HTR-8/SVneo (cell line): ENCODE measurements at regions not wholly inside any gene's neighbourhood (a gene's known extent, or its start where the extent isn't known, plus 50 kb on each side); places are given as distances from the start of the nearest gene placed in this dataset.

Experiments used
- DNase-seq: peaks from one replicate; pipeline ENCODE4 v3.0.0; 2011; ENCODE audit warnings: low spot score, mixed read lengths; ENCODE audit not compliant: insufficient read length
- FAIRE-seq: peaks from 2 replicates; lab custom pipeline; 2011; peaks lifted over from hg19 to GRCh38; lab: Jason Lieb, UNC

DNA sequence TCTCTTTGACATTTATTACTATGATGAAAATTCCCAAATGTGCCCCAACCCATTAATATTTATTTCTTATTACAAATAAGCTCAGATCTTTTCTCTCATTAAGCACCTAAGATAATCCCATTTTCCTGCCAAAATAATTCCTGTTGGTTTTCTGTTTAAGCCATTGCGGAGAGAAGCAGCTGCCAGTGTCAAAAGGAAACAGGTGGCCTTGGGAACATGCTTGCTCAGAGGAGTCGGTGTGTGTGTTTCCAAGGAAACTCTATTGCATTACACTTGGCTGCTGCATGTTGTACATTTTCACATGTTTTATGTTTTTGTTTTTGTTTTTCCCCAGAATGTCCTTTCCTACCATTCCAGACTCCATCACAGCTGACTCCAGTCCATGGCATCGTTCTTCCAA, 56.4 kb downstream of the CD24 start:
- FAIRE-seq (no peak), DNase-seq (no peak)

DNA sequence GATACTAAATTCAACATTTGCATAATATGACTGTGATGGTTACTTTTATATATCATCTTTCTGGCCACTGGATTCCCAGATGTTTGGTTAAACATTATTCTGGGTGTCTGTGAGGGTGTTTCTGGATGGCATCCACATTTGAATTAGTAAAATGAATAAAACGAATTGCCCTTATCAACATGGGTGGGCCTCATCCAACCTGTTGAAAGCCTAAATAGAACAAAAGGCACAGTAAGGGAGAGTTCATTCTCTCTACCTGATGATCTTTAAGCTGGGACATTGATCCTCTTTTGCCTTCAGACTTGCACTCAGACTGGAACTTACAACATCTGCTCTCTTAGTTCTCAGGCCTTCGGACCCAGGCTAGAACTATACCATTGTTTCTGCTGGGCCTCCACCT, 57.6 kb downstream of the CD24 start:
- DNase-seq, result no peak
- FAIRE-seq, result no peak

DNA sequence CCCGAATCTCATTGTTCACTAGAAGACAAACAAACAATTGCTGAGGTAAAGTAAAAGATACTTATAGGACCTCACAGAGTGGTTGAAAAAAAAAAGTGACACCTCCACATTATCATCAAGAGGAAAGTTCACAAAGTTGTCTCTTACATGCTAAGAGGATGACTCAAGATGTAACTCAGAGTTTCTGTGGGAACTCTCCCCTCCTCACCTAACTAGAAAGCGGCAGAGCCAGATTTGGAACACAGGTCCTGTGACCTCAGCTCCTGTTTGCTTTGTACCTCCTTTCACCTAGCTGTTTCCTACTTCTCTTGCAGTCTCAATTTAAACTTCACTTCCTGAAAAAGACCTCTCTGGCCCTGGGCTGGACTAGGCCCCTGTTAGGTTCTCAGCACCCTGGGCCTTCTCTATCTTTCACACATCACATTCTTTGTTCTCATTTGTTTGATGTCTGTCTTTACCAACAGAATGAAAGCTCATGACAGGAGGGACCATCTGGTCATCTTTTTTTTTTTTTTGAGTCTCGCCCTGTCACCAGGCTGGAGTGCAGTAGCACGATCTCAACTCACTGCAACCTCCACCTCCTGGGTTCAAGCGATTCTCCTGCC, 60.8 kb downstream of the CD24 start:
- DNase-seq, result no peak
- no peak for FAIRE-seq

DNA sequence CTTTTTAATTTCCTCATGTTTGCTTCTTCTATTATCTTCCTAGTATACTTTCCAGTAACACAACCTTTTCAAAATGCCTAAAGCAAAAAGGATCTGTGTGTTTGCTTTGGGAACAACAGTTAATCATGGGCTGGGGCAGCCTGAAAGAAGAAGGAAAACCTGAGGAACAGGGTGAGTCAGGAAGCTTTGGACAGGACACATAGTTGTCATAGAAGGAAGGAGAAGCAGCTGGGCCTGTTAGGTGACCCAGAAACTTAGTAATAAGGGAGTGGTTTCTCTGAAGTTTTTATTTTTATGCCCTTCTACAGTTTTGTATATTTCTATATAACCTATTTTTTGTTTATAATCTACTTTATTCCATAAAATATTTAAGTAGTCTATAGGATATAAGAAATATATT, 61.4 kb downstream of the CD24 start:
- FAIRE-seq, result no peak
- no peak for DNase-seq

DNA sequence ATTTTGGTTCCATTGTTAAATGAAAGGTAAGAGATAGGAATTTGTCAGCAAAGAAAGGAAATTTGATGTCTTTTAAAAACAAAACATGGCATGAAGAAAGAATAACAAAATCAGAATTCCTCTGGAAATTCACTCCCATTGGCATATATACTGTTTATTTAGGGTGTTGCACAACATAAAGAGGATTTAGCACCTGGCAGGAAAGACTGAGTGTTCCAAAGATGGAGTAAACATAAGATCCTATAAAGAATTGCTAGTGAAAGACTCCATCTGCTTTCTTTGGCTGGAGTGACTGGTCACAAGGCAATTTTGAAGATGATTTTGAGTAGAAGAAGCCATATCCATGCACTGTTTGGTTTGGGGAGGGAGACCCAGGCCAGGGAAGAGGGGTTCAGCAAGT, 62.4 kb downstream of the CD24 start:
- FAIRE-seq (no peak), DNase-seq (no peak)

DNA sequence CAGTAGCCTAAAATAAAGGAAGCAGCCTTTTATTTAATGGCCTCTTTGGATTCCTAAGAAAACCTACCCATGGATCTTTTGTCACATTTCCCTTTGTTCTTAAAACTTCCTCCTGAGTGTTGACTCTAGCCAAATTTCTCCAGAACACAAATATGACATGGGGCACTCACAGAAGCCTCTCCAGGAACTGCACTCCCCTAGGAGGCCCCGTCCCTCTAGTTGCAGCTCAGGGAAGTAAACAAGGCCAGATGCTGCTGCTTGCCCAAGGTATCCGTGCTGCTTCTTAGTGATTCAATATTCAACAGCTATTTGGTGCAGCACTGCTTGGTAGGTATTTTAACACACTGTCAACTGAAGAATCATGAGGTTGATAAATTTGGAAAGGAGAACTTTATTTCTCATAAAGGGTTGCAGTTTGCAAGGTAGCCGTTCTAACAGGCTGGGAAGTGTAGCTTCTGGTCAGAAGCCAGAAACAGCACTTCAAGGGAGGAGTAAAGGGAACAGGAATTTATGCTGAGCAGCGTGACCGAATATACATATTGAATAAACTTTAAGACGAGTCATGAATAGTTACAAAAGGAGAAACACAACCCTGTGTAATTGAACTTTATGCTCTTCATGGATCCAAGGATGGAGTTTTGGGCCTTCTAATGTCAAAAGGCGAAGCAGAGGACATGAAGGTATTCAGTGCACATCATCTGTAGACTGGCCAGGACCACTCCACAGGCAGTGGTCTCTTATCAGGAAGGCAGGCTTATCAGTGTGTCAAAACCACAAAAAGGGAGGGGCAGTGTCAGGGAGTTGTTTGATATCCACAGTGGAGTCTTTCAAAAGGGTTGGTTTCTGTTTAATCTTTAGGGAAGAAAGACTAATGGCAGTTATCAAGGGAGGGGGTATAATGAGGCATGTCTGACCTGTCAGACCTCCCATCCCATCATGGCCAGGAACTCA, 63.3 kb downstream of the CD24 start:
- DNase-seq (no peak), FAIRE-seq (no peak)

DNA sequence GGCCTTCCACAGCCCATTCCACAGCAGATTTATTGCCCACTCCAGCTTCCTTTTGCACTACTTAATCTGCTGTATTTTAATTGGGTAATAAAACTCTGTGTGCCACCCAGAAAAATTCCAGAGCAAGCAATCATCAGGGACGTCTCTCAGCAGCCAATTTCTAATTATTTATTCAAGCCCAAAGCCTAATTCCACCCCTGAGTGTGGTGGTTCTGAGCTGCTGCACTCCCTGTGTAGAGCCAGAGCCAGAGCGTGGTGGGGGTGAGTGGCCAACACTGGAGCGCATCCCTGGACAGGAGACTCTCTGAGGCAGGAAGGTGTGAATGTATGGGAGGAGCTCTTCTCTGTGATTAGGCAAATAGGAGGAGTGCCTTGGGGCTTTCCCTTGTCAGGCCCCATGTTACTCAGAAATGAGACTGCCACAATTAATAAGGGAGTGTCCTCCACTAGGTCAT, 66.1 kb downstream of the CD24 start:
- DNase-seq, result no peak
- no peak for FAIRE-seq

DNA sequence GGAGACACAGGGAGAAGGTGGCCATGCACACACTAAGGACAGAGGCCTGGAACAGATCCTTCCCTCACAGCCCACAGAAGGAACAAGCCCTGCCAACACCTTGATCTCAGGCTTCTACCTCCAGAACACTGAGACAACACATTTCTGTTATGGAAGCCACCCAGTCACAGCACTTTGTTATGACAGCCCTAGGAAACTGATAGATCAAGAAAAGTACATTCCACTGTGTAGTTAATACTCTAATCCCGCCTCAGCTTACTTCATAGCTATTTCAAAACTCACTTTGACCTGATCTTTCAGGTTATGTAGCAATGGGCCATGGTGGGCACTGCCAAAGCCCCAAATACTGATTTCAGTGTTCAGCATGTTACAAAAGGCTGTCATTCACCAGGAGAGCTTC, 66.8 kb downstream of the CD24 start:
- FAIRE-seq (no peak), DNase-seq (no peak)

DNA sequence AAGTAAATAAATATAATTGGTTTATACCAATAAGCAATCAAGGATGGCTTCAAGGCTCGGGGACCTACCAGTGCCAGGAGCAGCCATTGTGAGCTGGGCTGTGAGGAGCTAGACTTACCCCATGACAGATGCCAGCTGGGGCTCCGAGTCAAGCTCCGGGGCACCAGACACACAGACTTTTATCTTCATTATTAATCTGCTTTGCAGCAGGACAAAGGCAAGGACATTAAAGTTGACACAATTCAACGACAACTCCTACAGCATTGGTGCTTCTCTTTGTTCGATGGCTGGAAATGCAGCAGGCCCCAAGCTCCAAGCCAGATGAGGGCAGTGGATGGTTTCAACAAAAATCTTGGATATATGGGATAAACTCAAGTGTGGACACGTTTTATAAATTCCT, 68.3 kb downstream of the CD24 start:
- DNase-seq (no peak), FAIRE-seq (no peak)

DNA sequence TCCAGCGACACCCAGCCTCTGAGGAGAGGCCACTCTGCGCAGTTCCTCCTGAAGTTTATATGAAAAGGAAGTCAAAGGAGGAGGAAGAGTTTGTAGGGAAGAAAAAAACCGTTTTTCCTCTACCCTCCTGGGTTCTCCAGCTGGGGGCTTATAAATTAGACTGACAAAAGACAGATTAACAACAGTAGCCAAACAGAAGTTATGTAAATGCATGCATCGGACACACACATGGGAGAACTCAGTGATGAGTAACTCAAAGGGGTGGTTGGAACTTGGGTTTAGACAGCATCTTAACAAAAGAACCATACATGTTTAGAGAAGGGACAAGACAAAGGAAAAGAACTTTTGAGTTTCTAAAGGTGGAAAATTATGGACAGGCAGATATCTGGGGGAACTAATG, 71.2 kb downstream of the CD24 start:
- DNase-seq (no peak), FAIRE-seq (no peak)

DNA sequence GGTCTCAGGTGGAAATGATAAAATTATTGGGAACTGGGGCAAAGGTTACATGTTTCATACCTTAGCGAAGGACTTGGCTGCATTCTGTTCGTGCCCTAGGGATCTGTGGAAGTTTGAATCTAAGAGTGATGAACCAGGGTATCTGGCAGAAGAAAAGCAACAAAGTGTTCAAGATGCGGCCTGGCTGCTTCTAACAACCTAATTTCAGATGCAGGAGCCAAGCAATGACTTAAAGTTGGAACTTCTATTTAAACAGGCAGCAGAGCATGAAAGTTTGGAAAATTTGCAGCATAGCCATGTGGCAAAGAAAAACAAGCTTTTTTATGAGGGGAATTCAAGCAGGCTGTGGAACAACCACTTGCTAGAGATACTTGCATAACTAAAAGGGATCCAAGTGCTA, 73.5 kb downstream of the CD24 start:
- DNase-seq (no peak), FAIRE-seq (no peak)

DNA sequence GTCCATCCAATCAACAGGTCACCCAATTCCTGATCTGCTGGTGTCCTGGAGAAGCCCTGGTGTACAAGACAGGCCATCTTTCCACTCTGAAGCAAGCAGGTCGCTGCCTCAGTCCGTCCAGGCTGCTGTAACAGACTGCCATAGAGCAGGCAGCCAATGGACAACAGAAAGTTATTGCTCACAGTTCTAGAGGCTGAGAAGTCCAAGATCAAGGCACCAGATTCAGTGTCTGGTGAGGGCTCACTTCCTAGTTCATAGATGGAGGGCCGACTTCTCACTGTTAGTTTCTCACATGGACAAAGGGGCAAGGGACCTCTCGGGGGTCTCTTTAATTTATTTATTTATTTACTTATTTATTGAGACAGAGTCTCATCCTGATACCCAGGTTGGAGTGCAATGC, 74.8 kb downstream of the CD24 start:
- no peak for FAIRE-seq
- DNase-seq, result no peak

DNA sequence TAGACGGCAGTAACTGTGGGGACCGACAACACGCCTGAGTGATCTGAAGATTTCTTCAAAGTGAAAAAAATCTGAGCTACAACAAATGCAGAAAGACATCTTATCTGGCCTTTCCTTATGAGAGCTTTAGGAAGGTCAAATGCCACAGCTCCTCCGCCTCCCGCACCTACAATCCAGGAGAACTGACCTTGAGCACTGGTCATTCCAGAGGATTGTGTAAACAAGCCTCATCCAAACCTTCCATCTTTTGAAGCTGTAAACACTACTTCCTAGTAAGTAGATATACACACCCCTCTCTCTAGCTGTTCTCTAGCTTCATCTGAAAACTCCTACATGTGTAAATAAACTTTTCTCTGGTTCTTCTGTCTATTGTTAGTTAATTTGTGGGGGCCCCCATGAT, 76.9 kb downstream of the CD24 start:
- no peak for DNase-seq
- no peak for FAIRE-seq

DNA sequence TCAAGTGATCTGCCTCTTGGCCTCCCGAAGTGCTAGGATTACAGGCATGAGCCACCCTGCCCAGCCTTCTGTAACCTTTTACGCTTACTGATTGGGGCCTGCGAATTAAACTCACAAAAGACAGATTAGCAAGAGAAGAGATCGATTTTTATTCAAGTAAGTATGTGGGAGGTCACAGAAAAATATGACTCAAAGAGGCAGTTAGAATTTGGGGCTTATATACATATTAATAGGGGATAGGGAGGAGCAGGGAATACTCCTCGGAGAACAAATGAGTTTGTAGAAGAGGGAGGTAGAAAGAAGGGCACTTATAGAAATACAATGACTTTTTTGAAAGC, 78.9 kb downstream of the CD24 start:
- DNase-seq (no peak), FAIRE-seq (no peak)

DNA sequence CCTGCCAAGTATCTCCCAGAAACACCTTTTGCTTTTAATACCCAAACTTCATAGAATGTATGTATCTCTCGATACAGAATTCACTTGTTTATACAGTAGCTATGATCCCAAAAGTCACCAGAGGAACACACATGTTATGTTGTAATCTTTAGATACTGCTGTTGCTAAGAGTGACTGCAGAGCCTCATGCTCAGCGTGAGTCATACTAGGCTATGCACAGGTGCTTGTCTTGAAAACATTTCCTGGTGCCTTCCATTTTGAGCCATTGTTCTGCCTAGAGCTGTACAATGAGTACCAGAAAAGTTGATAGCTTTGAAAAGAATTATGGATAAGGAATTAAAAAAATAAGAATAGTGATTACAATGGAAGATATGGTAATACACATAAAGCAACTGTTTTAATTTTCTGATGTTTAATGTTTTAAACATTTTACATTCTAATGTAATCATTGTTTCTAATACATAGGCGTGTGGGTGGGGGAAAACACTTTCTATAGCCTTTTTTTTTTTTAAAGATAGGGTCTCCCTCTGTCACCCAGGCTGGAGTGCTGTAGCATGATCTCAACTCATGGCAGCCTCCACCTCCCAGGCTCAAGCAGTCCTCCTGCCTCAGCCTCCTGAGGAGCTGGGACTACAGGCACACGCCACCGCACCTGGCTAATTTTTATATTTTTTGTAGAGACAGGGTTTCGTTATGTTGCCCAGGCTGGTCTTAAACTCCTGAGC, 79.4 kb downstream of the CD24 start:
- FAIRE-seq (no peak), DNase-seq (no peak)

DNA sequence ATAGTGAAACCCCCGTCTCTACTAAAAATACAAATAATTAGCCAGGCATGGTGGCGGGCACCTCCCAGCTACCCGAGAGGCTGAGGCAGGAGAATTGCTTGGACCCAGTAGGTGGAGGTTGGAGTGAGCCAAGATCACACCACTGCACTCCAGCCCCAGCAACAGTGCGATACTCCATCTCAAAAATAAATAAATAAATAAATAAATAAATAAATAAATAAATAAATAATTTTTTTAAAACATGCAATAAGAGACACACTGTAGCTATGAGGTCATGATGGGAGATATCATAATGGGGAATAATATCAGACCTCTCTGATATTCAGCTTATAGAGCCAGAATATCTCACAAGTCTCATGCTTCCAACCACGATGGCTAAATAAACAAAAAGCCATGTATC, 82.3 kb downstream of the CD24 start:
- FAIRE-seq (no peak), DNase-seq (no peak)

DNA sequence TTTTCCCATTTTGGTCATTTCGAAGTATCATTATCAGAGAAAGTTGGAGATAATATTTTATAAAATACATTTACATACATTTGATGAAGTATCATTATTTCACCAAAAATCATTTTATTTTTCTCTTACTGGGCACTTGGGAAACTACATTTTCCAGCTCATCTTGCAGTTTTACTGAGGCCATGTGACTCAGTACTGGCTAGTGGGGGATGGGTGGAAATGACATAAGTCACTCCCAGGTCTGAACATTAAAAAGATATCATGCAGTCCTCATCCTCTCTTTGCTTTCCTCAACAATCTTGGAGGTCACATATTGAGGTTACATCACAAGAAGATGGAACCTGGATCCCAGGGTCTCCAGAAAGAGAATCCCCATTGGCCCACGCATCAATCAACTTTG, 84.1 kb downstream of the CD24 start:
- FAIRE-seq (no peak), DNase-seq (no peak)

DNA sequence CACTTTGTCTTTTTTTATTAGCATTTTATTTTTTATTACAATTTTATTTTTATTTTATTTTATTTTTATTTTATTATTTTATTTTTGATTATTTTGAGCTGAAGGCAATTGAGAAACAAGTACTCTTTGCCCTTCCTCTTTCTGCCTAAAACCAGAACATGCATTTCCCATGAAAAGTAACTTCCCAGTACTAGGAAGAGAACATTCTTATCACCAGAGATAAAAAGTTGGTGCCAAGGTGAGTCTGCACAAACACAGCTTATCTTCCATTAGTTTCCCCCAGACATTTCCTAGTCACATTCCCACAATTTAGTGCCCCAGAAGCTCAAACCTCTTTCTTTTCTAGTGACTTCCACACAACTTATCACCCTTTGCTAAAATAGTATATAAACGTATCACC, 84.8 kb downstream of the CD24 start:
- DNase-seq (no peak), FAIRE-seq (no peak)

DNA sequence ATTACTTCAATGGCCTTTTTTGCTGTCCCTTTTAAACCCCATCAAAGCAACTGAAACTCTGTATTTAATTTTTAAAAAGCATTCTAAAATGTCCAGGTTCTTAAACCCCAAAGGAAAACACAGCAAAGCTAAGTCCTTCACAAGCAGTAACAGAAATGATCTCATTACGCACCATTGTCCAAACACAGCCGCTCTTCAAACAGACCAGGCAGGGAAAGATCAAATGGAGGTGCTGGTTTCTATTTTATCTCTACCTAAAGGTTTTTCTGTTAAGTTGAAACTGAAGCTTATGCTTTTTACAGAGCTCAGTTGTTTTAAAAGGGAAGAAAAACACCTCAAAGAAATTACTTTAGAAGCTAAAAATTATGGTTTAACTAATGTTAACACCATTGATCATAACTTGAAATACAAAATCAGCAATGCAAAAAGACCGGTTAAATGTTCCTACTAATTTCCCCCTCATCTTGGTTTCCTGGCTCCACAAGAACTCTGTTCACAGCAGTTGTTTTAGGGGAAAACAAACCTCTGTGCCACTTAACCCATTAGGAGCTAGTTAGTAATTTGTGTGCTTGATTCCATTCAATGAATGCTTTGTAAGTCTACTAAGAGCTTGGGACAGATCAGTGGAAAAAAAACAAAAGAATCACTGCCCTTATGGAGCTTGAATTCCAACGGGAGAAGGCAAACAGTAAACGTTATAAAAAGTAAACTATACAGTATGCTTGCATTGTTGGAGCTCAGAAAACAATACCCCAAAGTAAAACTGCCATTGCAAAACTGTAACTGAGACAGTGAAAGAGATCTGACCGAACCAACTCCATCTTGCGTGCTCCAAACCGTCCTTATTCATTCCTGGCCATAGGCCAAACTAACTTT, 87.4 kb downstream of the CD24 start:
- no peak for DNase-seq
- FAIRE-seq, result no peak

DNA sequence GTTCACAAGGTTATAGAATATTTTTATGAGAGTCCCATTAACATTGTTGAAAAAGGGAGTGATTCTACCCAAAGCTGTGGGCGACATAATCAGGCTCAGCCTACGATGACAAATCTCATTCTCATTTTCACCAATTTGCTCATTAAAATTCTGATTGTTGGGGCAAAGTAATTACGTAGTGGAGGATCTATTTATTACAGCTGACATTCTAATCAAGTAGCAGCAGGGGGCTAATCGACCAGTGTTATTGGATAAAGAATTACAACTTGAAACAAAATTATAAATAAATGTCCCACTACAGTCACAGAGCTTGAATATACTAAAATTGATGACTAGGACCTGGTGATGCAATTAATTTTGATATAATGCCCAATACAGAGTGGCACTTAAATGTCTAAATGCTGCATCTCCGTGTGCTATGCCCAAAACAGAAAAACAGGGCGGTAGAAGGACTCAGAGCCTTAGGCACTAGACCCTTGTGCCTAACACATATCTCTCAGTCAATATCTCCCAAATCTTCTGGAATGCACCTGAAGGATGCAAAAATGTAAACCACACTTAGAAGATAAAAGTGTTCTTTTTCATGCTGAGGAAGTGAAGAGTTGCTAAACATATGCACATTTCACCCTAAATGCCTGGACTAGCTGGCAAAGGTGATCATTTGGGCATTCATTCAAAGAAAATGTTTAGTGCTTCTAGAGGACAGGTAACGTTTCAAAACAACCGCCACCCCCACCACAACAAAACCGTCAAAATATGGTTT, 88.3 kb downstream of the CD24 start:
- FAIRE-seq (no peak), DNase-seq (no peak)
